H4 (cell line): ENCODE measurements at regions not wholly inside any gene's neighbourhood (a gene's known extent, or its start where the extent isn't known, plus 50 kb on each side); places are given as distances from the start of the nearest gene placed in this dataset.

Source experiments
- DNase-seq: peaks from one replicate; pipeline ENCODE4 v3.0.0-alpha.2; 2015; ENCODE audit warnings: low spot score

DNA sequence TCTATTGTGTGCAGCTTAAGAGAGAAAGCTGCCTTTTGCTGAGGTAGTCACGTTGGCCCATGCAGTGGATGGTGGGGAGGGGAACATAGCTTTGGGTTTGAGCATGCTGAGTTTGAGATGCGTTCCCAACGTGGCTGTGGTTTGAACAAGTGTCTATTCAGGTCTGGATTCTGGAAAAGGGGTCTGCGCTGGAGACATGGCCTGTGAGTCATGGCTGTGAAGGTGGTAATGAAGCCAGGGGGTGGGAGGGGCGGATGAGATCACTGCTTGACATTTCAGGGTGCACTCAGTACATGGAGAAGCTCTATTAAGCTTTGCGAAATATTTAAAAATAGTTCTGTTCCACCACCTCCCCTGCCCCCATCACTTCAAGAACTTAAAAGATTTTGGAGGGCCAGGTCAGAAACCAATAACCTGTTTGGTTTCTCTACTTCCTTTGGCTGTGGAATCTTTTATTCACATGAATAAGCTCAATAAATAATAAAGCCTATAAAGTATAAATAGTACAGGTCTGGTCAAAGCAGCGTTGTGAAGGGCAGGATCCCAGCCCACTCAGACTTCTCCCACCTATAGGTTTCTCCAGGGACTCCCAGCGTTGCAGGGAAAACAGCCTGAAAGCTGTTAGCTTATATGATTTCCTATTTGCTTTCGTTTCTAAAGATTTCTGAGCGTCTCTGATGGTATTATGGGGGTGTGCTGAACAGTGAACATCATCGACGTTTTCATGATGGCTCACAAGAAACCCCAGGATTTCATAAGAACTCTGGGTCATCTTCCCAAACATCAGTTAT is 189.9 kb downstream of the NSG2 start:
- DNase-seq = no peak

DNA sequence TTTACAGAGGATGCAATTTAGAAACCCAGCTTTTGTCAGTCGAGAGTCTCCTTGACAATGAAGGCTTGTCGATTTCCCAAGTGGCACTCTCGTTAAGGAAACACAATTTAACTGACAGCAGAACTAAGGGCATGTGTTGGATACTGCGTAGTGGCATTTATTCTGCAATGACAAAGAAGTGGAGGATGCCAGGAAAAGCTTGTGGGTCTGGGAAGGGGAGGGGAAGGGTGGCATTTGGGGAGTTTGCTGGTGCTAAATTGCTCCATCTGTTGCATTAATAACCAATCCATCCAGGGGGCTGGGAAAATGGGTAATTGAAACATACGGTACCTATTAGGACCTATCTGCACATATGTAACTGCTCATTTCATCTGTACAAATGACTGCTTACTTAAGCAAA is 190.6 kb downstream of the NSG2 start:
- no peak for DNase-seq

DNA sequence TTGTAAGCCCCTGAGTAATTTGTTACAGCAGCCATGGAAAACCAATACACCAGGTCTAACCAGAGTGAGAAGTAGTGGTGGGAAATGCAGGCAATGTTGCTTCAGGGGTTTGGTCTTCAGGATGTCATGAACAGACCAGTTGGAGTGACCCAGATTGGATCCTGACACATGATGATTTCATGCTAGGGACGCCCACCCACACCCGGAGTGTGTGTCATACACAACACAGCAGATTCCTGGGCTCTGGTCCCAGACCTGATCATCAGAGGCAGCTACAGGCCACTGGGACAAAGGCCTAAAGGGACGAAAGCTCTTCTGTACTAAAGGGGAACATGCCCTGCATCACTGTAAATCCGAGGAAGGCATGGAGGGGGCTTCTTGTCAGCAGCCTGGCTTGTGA is 194.2 kb downstream of the NSG2 start:
- DNase-seq = no peak

DNA sequence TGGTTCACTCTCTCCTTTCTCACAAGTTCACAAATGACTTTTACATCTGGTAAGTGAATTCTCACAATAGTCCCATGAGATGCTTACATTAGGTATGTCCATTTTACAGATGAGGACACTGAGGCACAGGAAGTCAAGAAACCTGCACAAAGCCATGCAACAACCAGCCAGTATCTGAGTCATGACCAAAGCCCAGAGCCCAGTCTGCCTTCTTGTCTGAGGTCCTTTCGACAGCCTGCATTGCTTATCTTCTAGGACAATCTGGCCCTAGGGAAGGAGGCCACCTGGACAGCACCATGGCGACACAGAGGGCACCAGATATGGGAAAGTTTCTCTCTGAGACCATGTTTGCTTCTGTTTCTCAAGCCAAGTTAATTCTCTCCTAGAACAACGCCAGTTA is 197.1 kb downstream of the NSG2 start:
- DNase-seq = no peak

DNA sequence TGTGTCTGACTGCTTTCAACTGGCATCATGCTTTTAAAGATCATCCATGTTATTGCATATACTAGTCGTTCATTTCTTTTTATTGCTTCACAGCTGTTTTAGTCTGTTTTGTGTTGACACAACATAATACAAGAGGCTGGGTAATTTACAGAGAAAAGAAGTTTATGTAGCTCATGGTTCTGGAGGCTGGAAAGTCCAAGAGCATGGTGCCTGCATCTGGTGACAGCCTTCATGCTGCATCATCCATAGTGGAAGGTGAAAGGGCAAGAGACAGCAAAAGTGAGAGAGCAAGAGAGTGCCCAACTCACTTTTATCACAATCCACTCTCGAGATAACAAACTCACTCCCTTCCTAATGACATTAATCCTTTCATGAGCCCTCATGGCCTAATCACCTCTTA is 198.4 kb downstream of the NSG2 start:
- DNase-seq = no peak

DNA sequence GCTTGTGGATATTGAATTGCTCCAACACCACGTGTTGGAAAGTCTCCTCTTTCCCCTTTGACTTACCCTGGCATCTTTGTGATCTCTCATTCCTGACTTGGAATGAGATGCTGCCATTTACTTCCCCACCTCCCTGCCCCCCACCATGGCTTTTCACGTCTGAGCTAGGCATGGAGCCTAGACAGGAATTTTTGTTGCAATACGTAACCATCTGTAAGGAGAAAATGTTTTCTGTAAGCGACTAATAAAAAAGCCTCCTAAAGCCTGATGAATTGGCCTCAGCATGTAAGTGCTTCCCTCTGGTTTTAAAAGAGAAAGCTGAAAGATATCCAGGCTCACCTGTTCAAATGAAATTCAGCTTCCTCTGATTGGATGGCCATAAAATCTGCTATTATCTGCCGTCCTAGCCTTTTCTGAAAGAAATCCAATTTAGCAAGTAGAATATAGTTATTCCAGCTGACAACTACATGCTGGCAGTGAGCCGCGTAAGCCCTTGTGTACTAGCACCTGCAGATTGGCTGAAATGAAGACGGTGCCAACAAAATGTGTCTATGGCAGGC is 200.1 kb downstream of the NSG2 start:
- DNase-seq = no peak

DNA sequence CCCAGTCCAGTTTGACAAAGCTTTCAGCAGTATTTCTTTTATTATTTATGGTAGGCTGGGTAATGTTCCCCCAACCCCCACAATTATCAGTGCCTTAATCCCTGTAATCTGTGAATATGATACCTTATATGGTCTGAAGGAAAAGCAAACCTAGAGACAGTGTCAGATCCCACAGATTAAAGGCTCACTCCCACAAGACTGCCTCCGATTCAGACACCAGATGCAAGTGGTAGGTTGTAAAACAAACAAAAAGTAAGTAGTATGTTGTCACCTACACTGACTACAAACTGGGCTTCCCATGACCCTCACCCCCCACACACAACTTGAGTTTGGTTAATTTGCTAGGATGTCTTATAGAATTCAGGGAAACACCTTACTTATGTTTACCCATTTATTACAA is 201.2 kb downstream of the NSG2 start:
- no peak for DNase-seq

DNA sequence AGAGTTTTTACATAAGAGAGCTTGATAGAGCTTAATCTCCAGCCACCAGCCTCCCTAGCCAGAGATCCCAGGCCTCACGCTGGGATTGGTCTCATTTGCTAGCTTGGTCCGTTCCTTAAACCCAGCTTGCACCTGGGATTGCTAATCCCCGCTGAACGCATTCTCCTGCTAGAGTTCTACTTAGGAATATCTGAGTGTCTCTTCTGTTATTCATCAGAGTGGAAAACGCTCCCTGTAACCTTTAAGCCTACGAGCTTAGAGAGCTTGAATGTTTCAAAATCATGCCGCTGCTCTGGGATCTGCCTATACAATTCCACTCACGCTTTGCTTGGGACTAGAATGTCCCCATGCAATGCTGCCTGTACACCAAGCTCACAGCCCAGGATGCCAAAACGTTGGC is 201.8 kb downstream of the NSG2 start:
- DNase-seq = no peak

DNA sequence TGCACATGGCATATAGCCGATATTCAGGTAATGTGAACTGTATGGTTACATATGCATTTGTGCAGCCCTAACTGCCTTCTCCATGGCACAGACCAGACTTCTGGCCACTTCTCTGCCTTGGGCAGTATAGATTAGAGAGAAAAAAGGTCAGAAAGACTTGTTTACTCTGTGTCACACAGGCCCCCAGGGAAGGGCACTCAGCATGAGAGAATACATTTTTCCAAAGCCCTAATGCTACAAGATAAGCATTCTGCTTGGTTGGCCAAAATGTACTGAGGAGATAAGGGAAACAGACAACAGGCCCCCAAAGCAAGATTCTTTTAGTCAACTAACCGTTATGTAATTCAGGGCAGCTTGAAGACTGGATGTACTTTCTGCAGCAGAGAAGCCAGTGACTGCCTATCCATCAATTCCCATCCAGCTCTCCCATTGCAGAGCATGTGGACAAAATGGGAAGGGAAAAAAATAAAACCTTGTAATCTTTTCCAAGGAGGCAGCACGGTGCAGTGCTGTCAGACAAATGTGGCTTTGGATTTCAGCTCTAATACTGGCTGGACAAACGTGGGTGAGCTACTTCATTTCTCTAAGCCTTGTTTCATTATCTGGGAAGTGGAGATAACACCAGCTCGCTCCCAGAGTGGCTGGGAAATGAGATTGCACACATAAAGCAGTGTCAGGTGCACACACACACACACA is 205.9 kb downstream of the NSG2 start:
- DNase-seq = no peak

DNA sequence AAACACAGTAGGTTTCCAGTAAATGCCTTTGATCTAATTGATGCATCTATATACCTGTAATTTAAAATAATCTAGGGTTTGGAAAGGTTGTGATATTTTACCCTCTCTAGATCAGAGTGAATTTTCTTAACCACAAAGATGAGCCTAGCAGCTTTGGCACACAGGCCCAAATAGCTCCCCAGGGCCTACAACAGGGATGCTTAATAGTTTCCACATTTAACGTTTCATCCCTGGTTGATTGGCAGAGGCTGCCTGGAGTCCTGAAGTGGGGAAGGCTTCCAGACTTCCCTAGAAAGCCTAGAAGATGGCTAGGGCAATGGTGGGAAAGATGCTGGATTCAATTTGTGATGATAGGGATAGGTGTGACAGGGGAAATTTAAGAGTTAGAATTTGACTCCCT is 206.6 kb downstream of the NSG2 start:
- no peak for DNase-seq

DNA sequence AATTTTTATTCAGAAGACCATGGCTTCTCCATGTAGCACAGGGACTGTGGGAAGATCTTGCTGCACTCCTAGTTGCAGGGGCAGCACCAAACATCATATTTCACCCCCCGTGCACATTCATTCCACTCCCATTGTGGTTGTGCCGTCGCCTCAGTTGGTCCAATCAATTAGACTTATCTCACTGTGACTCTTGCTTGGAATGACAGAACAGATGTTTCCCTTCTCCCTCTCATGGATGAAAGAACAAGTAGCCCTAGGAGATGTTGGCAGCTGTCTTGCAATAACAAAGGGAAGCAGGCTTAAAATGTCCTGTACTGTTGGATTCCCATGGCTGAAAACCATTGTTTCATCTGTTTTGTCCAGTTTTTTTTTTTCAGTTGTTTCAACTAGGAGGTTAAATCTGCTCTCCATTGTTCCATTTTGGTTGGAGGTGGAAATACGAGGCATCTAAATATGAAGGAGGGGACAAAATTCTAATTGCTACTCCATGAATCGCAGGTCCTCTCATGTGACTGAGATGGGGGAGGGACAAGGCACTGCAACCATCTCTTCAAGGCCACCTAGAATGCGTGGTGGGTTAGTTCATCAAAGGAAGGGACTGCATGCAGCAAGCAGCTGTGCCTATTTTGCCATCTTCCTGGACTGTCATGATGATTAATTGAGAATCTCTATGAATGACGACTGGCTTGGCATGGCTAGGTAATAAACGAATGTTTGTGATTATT is 214.4 kb downstream of the NSG2 start:
- no peak for DNase-seq

DNA sequence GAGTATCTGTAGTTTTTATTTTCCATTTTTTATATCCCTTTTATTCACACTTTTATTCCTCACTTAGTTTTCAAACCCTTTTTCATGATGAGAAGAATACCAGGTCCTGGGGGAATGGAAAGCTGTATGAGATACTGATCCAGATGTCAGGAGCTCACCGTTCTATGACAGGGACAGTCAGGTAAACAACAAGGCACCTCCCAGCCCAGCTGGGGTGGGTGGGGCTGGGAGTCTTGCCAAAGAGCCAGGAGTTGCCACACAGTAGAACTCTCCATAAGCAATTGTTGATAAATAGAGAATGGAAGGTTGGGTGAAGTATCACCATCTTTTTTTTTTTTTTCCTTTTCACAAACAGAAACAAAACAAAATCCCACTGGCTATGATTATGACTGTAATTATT is 225.8 kb downstream of the NSG2 start:
- no peak for DNase-seq

DNA sequence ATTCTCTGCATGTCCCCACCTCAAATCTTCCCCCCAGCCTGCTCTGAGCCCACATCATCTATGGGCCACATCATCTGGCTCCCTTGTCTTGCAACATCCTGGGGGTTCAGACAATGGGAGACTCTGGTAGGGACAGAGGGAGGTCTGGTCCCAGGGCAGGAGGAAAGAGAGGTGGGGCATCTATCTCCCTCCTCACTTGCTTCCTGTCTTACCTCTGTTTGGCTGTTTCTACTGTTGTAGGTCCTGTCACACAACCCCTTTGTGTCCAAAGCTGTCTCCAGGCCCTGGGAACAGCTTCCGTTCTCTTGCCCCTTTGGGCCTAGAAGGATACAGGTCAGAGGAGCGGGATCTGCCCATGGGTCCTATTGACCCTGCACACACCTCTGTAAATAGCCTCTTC is 227.2 kb downstream of the NSG2 start:
- DNase-seq = no peak

DNA sequence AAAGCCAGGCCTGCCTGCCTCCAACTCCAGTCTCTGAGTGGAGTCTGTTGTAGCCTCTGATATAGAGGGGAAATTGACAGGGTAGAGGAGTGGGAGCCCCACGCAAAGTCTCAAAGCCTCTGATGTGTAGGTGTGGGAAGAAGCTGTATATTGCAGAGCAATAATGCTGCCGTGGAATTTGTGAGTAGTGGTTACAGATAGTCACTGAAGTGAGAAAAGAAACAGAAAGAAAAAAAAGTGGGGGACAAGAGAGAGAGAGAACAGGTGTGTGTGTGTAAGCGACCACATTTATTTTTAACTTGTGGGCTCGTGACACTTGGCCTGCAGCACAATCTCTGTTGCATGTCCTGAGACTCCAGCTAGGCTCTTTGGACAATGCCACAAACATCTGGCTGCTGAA is 227.8 kb downstream of the NSG2 start:
- no peak for DNase-seq

DNA sequence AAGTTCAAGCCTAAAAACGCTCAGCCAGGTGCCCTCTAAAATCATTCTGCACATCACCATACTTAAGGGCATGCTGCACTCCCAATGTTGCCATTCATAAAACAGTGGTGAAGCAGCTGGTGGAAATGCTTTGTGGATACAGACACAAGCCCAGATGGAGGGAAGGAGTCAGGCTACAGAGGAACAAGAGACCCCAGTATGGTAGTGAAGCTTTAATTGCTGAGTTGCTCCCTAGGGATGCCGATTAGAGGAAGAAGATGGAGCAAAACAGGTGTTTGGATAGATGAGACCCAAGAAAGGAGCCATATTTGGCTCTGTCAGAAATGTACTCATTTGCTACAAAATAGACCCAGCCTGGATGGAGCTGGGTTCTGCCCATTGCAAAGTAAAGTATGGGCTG is 230.5 kb downstream of the NSG2 start:
- DNase-seq = no peak

DNA sequence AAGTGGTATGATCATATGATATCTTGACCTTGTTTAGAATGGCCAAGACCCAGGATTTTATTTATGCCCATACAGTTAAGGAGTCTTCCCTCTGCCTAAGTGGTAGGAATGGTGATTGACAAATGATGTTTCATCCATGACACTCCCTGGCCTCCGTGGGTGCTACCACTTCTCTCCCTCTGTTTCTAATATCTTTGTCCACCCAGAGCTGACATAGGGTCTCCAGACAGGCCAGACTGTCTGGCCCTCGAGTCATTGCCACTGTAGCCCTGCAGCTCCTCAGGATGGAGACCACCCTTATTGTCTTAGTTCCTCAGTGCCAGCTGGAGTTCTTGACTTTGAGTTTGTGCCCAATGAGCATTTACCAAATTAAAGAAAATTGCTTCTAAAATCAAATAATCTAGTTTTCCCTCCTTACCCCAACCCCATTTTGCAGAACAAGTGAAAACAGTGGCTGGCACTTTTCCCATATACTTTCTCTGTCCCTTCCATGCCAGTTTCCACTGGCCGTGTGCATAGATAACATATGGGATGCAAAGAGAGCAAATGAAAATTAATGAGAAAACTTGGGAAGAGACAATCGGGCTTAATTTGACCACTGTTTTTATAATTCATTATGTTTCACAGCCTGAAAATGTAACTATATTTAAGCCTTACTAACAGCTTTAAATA is 235.7 kb downstream of the NSG2 start:
- no peak for DNase-seq

DNA sequence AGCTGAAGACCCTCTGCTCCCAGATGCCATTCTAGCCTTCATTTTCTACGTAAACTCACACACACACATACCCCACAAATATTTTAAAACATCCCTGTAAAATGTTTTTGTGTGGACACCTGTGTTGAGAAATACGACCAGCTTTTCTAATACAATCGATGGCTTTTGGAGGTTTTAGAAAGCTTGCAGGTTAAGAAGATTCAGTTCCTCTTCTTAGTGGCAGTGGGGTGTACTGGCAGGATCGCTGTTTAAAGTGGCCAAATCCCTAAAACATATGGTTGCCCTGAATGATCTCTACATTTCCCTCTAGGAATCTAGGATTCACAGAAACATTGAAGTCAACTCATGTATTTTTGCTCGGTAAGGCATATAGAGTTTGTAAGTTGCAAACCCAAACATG is 236.3 kb downstream of the NSG2 start:
- DNase-seq = no peak

DNA sequence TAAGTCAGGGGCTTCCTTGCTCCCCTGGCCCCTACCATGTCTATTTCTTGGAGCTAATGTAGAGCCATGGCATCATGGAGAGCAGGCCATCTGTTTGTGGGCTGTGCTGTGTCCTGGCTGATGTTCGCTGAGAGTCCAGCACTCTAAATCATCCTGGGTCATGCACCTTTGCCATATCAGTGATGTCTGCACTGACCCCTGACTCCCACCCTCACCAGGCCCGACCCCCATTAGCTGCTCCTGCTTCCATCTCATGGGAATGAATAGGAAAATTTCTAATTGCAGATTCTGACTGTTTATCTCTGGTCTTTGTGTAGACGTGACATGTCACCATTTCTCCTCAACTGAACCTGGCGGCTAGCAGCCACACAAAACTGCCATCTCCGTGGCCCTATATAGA is 236.9 kb downstream of the NSG2 start:
- DNase-seq = no peak

DNA sequence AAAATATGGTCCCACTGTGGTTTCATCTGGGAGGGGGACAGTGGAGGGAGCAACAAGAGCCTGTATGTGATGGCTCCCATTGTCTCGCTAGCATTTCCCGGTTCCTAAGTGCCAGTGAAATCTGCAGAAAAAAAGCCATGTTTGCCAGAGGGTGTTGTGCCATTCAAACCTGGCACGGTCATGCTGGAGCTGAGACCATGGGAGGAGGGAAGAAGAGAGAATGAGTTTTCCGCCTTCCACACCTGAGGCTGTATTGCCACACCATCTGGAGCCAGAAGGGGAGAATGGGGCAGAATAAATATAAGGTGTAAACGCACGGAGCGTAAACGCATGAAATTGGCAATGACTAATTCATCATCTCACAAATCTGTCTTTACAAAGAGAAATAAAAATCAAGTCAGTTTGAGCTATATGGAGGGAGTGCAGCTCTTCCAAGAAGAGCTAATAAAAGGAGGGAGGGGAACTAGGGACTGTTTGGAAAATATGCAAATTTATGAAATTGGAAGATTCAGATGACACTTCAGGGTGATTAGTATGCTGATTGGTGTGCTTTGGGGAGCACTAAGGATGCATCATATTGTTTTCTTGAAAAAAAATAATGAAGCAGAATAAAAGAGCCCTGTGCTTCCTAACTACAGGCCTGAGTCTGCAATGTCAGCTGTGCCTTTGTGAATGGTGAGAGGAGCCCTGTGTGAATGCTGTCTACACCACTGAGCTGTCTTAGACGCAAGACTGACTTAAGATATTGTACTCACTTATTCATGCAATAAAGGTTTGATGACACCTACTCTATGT is 237.9 kb downstream of the NSG2 start:
- DNase-seq = no peak

DNA sequence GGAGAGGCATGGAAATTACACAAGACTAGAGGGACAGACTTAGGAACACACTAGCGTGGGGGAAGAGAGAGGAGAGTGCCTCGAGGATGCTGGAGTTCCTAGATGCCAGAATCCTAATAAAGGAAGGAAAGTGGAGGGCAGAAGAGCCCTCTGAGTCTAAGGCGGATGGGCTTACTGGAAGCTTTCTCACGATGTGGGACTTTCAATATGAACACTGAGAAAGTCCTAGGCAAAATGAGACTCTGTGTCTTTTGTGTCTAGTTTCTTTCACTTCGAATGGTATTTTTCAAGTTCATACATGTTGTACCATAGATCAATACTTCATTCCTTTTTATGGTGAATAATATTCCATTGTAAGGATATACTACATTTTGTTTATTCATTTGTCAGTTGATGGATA is 239.4 kb downstream of the NSG2 start:
- DNase-seq = no peak

DNA sequence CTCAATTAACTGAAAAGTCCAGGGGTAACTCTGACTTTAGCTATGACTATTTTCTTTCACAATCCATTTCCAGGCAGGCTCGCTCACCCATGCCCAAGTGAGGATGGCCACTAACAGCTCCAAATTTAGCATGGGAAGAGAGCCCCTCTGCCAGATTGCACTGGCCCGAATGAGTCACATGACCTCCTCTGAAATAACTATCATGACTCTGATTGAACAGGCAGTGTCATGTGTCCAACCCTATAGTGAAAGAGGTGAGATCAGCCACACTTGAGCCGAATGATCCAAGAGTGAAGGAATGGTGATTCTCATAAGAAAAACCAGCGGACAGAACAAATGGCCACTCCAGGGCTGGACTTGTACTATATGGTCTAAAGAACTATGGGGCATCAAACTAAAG is 242.3 kb downstream of the NSG2 start:
- DNase-seq = no peak
